ENCODE measurements at regions not wholly inside any gene's neighbourhood (a gene's known extent, or its start where the extent isn't known, plus 50 kb on each side); places are given as distances from the start of the nearest gene placed in this dataset.
"Not testable (repeated sequence)": the region's sequence is repeated elsewhere in the genome, so short reads cannot be mapped to it uniquely, and the experiment has no call there.

- no peak for DNase-seq (ENCODE audit: low read depth)
Measured at GRCh38 chr4:167838686-167839085, 253.7 kb upstream of the ANXA10 start.

GRCh38 chr4:167842487-167842886, 249.8 kb upstream of the ANXA10 start:
- no peak for DNase-seq (ENCODE audit: low read depth)

GRCh38 chr4:167854881-167855280, 237.5 kb upstream of the ANXA10 start:
- DNase-seq (ENCODE audit: low read depth) = no peak

GRCh38 chr4:167858127-167858526, 234.2 kb upstream of the ANXA10 start:
- not testable (repeated sequence) for DNase-seq (ENCODE audit: low read depth)

GRCh38 chr4:167867191-167867590, 225.1 kb upstream of the ANXA10 start:
- no peak for DNase-seq (ENCODE audit: low read depth)

GRCh38 chr4:167868163-167868562, 224.2 kb upstream of the ANXA10 start:
- no peak for DNase-seq (ENCODE audit: low read depth)

GRCh38 chr4:167873496-167873895, 218.8 kb upstream of the ANXA10 start:
- no peak for DNase-seq (ENCODE audit: low read depth)

- DNase-seq (ENCODE audit: low read depth) = not testable (repeated sequence)
Measured at GRCh38 chr4:167876091-167876490, 216.2 kb upstream of the ANXA10 start.

GRCh38 chr4:167877826-167878225, 214.5 kb upstream of the ANXA10 start:
- DNase-seq (ENCODE audit: low read depth) = not testable (repeated sequence)

- no peak for DNase-seq (ENCODE audit: low read depth)
Measured at GRCh38 chr4:167883266-167883665, 209.1 kb upstream of the ANXA10 start.

GRCh38 chr4:167885071-167885470, 207.3 kb upstream of the ANXA10 start:
- no peak for DNase-seq (ENCODE audit: low read depth)

- DNase-seq (ENCODE audit: low read depth) = no peak
Measured at GRCh38 chr4:167885872-167886271, 206.5 kb upstream of the ANXA10 start.

GRCh38 chr4:167887726-167888125, 204.6 kb upstream of the ANXA10 start:
- no peak for DNase-seq (ENCODE audit: low read depth)

- DNase-seq (ENCODE audit: low read depth) = no peak
Measured at GRCh38 chr4:167890226-167890625, 202.1 kb upstream of the ANXA10 start.

GRCh38 chr4:167893531-167893930, 198.8 kb upstream of the ANXA10 start:
- no peak for DNase-seq (ENCODE audit: low read depth)

GRCh38 chr4:167896260-167896659, 196.1 kb upstream of the ANXA10 start:
- not testable (repeated sequence) for DNase-seq (ENCODE audit: low read depth)

GRCh38 chr4:167897116-167897515, 195.2 kb upstream of the ANXA10 start:
- no peak for DNase-seq (ENCODE audit: low read depth)

- no peak for DNase-seq (ENCODE audit: low read depth)
Measured at GRCh38 chr4:167903291-167903721, 189.0 kb upstream of the ANXA10 start.

- no peak for DNase-seq (ENCODE audit: low read depth)
Measured at GRCh38 chr4:167906851-167907250, 185.5 kb upstream of the ANXA10 start.

GRCh38 chr4:167908816-167909215, 183.5 kb upstream of the ANXA10 start:
- no peak for DNase-seq (ENCODE audit: low read depth)

GRCh38 chr4:167912535-167912934, 179.8 kb upstream of the ANXA10 start:
- DNase-seq (ENCODE audit: low read depth) = not testable (repeated sequence)

- no peak for DNase-seq (ENCODE audit: low read depth)
Measured at GRCh38 chr4:167918077-167918476, 174.3 kb upstream of the ANXA10 start.

GRCh38 chr4:167930166-167930565, 162.2 kb upstream of the ANXA10 start:
- DNase-seq (ENCODE audit: low read depth) = no peak

GRCh38 chr4:167934216-167934615, 158.1 kb upstream of the ANXA10 start:
- no peak for DNase-seq (ENCODE audit: low read depth)
